Activated naive CD4-positive, alpha-beta T cell treated with anti-CD3 and anti-CD28 coated beads for 36 hours (primary cell): ENCODE measurements at regions not wholly inside any gene's neighbourhood (a gene's known extent, or its start where the extent isn't known, plus 50 kb on each side); places are given as distances from the start of the nearest gene placed in this dataset.
"Not testable (repeated sequence)": the region's sequence is repeated elsewhere in the genome, so short reads cannot be mapped to it uniquely, and the experiment has no call there.

ENCODE experiments used
- CTCF ChIA-PET: fragments of 350-600 bp; sonication (Branson Sonifier 250); formaldehyde crosslinking; loops from one replicate; lab custom pipeline; 2021; ENCODE audit warnings: antibody characterized with exemption; lab: Charles Lee
- DNase-seq: peaks from one replicate; pipeline ENCODE4 v3.0.0-alpha.2; 2020
- H3K27ac Mint-ChIP-seq: one replicate; pipeline ENCODE4 v1.8.0; 2021; ENCODE audit warnings: mild to moderate bottlenecking, mixed read lengths
- H3K27me3 Mint-ChIP-seq: one replicate; pipeline ENCODE4 v1.8.0; 2021; ENCODE audit warnings: low read depth, mixed read lengths
- H3K36me3 Mint-ChIP-seq: one replicate; pipeline ENCODE4 v1.8.0; 2021; ENCODE audit warnings: low read depth, mixed read lengths
- H3K4me1 Mint-ChIP-seq: one replicate; pipeline ENCODE4 v1.8.0; 2021; ENCODE audit warnings: low read depth, mixed read lengths
- H3K4me3 Mint-ChIP-seq: one replicate; pipeline ENCODE4 v1.8.0; 2021; ENCODE audit warnings: mild to moderate bottlenecking, moderate library complexity, mixed read lengths
- H3K9me3 Mint-ChIP-seq: one replicate; pipeline ENCODE4 v1.8.0; 2021; ENCODE audit warnings: mixed read lengths
- intact Hi-C: fragments of 100-400 bp; cut with micrococcal nuclease; formaldehyde crosslinking; loops from one replicate; pipeline ENCODE4 v1.15.1; 2023

DNA sequence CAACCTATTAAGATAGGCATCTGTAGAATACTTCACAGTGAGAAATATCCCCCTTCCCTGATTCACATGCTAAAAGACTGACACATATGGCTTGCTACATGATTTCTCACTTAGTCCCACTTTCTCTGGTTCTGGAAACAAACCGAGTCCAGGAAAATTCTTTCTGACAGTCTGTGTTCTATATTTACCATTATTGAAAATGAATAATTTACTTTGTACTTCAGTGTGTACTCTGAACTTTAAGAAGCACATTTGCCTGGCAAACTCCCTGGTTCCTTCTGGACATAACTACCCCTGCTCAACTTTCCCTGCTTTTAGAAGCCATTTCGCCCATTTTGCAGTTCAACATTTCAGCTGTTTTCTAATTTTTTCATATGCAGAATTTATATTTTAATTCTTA is 53.6 kb downstream of the APCS start:
- Mint-ChIP-seq H3K27me3 (peaks cover 18% of the 10 kb centered on the region), H3K9me3 (peaks cover 7% of the 10 kb centered on the region), H3K27ac (no peak overlapping the region), H3K4me3 (no peak overlapping the region), H3K4me1 (no peaks in the 10 kb centered on the region), H3K36me3 (no peaks in the 10 kb centered on the region)
- intact Hi-C loops: no loop called here
- CTCF ChIA-PET: no interaction called here
- no peak for DNase-seq

DNA sequence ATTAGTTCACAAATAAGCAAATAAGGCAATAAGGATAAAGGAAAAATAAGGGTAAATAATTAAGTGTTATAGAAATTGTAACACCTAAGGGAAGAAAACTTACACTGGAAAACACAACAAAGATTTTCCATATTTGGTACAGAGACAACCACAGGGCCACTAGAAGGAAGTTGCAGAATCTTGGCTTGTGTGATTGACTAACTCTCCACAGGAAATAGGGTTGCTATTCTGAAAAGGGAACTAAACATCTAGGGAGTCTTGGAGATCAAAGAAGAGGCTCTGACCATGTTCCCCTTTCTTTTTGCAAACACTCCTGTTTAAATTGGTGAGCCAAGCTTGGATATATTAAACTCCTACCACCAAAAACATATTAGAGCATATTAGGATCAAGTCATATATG is 59.1 kb downstream of the APCS start:
- H3K27ac Mint-ChIP-seq: no peak overlapping the region
- H3K27me3 Mint-ChIP-seq: peaks cover 21% of the 10 kb centered on the region
- H3K4me1 Mint-ChIP-seq: no peaks in the 10 kb centered on the region
- DNase-seq: no peak
- no peaks in the 10 kb centered on the region for H3K36me3 Mint-ChIP-seq
- intact Hi-C loops: no loop called here
- CTCF ChIA-PET: no interaction called here
- H3K9me3 Mint-ChIP-seq: peaks cover 7% of the 10 kb centered on the region
- no peak overlapping the region for H3K4me3 Mint-ChIP-seq

- Mint-ChIP-seq H3K27me3 (peaks cover 13% of the 10 kb centered on the region), H3K9me3 (peaks cover 7% of the 10 kb centered on the region), H3K4me1 (no peaks in the 10 kb centered on the region), H3K36me3 (no peaks in the 10 kb centered on the region), H3K4me3 (no peak overlapping the region), H3K27ac (no peak overlapping the region)
- DNase-seq: no peak
- CTCF ChIA-PET: no interaction called here
- intact Hi-C loops: no loop called here
Measured at GRCh38 chr1:159647616-159648015, 60.0 kb downstream of the APCS start.

DNA sequence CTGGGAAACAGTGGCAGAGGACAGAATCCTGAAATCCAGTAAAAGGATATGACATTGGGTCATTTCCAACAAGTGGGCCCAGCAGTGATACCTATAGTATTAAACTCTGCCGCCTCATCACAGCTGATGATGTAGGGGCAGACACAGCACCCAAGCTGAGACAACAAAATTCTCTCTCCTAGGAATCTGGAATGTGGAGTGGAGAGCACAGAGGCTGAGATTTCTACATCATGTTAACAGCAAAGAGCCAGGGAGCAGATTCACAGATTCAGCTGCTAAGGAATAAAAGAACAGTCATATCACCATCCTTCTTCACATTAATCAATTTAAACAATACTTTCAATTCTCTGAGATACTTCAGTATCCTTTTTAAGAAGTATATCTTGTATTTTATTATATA is 61.9 kb downstream of the CRP start:
- Mint-ChIP-seq H3K36me3 (no peaks in the 10 kb centered on the region), H3K9me3 (no peaks in the 10 kb centered on the region), H3K4me1 (no peaks in the 10 kb centered on the region)

GRCh38 chr1:159653201-159653600 is 61.2 kb downstream of the CRP start:
- CTCF ChIA-PET: interaction anchor here (0.6 kb wide), 1 partner anchor 454 kb away, joined by 3 read pairs; no protein-coding TSS in a partner anchor
- Mint-ChIP-seq H3K9me3 (no peaks in the 10 kb centered on the region), H3K27me3 (peaks cover 5% of the 10 kb centered on the region), H3K4me3 (no peak overlapping the region), H3K36me3 (no peaks in the 10 kb centered on the region), H3K27ac (no peak overlapping the region), H3K4me1 (no peaks in the 10 kb centered on the region)
- intact Hi-C loops: no loop called here
- no peak for DNase-seq

More for the DNA sequence above, 61.9 kb downstream of the CRP start:
- intact Hi-C loops: no loop called here
- H3K27me3 Mint-ChIP-seq: peaks cover 6% of the 10 kb centered on the region
- H3K27ac Mint-ChIP-seq: no peak overlapping the region
- no peak overlapping the region for H3K4me3 Mint-ChIP-seq
- DNase-seq: no peak
- CTCF ChIA-PET: no interaction called here

- DNase-seq, H3K27ac Mint-ChIP-seq, H3K4me3 Mint-ChIP-seq, H3K4me1 Mint-ChIP-seq, intact Hi-C loops, H3K9me3 Mint-ChIP-seq, CTCF ChIA-PET, H3K36me3 Mint-ChIP-seq, H3K27me3 Mint-ChIP-seq: not testable (repeated sequence)
Measured at GRCh38 chr1:159657477-159657876, 56.9 kb downstream of the CRP start.
